MG63 (cell line): ENCODE measurements at regions not wholly inside any gene's neighbourhood (a gene's known extent, or its start where the extent isn't known, plus 50 kb on each side); places are given as distances from the start of the nearest gene placed in this dataset.

ENCODE experiments used
- DNase-seq: peaks from one replicate; pipeline ENCODE4 v3.0.0-alpha.2; 2020
- H3K27me3 ChIP-seq: fragments of 250-450 bp; sonication (Bioruptor Pico); 2 replicates; pipeline ENCODE4 v1.5.1; 2020; ENCODE audit warnings: mild to moderate bottlenecking, moderate library complexity
- H3K36me3 ChIP-seq: fragments of 250-450 bp; sonication (Bioruptor Pico); 2 replicates; pipeline ENCODE4 v1.5.1; 2020; ENCODE audit warnings: mild to moderate bottlenecking, moderate library complexity
- H3K4me3 ChIP-seq: fragments of 250-450 bp; sonication (Bioruptor Pico); 2 replicates; pipeline ENCODE4 v1.5.1; 2020; ENCODE audit warnings: mild to moderate bottlenecking, moderate library complexity
- H3K9me3 ChIP-seq: fragments of 250-450 bp; sonication (Bioruptor Pico); 2 replicates; pipeline ENCODE4 v1.5.1; 2020; ENCODE audit warnings: mild to moderate bottlenecking, moderate library complexity

DNA sequence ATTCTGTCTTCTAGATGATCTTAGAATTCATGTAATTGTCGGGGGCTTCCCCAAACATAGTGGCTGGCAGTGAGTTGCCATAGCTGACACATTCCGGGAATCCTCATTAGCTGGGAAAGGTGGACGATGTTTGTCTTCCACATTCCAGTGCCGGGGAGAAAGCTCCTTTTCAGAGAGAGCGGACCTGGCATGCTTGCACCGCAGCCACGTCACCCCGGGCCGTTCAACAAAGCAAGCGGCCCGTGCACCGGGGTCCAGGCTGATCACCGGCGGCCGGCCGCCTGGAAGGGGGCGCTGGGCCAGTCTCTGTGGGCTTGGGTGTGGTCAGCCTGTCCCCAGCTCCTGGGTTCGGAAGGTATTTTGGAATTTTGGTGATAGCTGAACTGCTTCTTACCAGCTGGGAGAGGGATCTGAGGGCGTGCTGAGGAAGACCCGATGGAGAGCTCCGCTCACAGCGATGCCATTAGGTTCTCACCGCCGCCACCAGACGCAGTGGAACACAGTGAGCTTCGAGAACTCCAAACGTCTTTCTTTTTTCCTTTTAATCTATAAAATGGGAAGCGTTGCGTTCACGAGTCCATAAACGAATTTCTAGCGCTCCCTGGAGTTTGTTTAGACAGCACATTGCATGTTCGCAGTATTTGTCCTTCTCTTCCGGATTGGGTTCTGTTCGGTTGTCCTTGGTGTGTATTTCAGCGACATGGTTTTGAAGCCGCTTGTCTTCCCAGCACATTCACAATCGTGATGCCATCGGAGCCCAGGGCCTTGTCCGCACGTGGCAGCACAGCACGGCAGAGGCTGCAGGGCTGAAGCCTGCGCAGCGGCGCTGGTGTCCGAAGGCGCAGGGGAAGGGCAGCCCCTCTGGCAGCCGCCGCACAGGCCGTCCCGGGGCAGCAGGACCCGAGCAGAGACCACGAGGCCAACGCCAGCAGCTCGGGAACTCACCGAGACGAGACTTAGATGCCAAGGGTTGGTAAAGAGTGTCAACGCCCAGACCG lies 557.6 kb downstream of the QKI start:
- no peak overlapping the region for H3K4me3 ChIP-seq
- no peaks in the 10 kb centered on the region for H3K36me3 ChIP-seq
- no peaks in the 10 kb centered on the region for H3K27me3 ChIP-seq
- no peaks in the 10 kb centered on the region for H3K9me3 ChIP-seq
- no peak for DNase-seq

DNA sequence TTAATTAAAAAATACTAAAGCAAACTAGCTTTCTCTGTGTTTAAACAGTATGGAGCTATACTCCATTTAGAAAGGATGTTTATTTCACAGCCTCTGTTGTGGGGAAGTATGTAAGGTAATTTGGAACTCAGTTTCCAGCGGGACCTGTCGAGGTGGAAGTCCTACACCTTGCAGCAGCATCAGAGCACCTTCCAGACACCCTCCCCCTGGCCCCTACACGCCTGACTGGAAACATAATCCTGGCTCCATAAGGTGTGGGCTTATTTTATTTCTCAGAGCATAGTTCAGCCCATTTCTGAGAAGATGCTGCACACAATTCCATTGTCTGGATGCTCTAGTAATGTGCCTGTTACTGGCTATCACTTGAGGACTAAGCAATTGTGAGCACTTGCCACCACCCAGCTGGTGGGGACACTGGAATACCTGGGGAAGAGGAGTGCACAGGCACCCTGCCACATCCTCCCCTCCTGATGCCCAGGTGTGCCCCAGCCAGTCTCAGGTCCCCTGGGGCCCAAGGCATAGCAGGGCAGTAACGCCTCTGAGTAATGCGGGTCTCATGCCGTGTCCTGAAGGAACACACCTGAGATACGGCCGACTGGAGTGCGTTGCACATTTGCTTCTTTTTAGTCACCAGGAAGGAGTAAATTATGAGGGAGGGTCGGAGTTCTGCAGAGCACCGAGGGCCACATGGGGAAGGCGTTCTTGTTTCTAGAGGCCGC lies 556.5 kb downstream of the QKI start:
- no peak for DNase-seq
- H3K4me3 ChIP-seq: no peak overlapping the region
- H3K36me3 ChIP-seq: no peaks in the 10 kb centered on the region
- H3K27me3 ChIP-seq: no peaks in the 10 kb centered on the region
- H3K9me3 ChIP-seq: no peaks in the 10 kb centered on the region

DNA sequence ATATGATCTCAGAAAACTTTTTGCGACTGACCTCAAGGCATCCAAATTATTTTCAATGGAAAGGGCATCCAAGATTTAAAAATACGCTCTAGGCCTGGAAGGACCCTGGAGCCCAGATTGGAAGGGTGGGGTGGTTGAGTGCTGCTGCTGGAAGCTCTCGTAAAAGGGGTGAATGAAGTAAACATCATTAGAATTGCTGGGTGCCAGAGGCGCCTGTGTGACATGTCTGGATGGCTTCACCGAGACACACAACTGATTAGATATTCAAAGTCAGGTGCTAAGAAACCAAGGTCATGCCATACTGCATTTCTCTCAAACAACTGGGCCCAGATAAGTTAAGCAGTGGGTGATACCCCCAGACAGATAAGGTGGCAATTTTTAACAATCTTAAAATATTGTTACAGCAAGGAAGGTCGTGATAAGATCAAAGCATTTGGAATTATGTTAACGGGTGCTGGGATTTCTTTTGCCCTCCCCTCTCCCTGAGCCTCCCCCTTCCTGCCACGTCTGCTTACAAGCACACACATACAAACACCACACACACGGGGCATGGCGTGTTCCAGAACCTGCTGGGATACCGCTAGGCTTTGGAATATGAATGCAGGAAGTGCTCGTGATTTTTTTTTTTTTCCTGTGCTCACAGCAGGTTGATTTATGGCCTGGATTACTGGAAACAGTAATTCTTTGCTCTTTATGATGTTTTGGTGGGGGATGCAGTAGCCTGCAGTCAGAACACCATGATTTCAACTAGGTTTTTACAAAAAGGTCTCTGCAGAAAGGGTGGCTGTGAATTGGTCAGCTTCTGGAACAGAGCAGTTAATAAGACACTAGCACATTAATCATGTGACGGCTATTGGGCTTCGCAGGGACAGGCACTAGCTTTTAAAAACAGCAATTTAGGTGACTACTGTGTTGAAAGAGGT lies 551.2 kb downstream of the QKI start:
- H3K36me3 ChIP-seq: no peaks in the 10 kb centered on the region
- H3K9me3 ChIP-seq: no peaks in the 10 kb centered on the region
- no peak for DNase-seq
- H3K4me3 ChIP-seq: no peak overlapping the region
- no peaks in the 10 kb centered on the region for H3K27me3 ChIP-seq

DNA sequence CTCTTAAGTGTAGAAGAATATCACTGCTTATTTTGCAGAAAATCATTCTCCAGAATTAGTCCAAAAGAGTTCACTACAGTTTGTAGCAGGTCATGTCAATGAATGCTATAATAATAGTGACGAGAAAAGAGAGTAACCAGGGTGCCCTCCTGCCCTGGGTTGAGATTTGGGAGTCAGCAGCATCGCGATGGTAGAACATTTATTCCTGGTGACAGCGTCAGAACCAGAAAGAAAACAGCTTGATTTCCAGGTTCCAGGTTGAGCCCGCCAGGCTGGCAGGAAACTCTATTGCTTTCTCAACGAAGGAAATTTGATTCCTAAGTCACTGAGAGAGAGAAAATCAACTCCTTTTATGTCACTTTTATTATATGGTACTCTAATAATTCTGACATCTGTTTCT lies 550.3 kb downstream of the QKI start:
- H3K9me3 ChIP-seq: no peaks in the 10 kb centered on the region
- no peaks in the 10 kb centered on the region for H3K36me3 ChIP-seq
- no peak overlapping the region for H3K4me3 ChIP-seq
- H3K27me3 ChIP-seq: no peaks in the 10 kb centered on the region
- DNase-seq: no peak

DNA sequence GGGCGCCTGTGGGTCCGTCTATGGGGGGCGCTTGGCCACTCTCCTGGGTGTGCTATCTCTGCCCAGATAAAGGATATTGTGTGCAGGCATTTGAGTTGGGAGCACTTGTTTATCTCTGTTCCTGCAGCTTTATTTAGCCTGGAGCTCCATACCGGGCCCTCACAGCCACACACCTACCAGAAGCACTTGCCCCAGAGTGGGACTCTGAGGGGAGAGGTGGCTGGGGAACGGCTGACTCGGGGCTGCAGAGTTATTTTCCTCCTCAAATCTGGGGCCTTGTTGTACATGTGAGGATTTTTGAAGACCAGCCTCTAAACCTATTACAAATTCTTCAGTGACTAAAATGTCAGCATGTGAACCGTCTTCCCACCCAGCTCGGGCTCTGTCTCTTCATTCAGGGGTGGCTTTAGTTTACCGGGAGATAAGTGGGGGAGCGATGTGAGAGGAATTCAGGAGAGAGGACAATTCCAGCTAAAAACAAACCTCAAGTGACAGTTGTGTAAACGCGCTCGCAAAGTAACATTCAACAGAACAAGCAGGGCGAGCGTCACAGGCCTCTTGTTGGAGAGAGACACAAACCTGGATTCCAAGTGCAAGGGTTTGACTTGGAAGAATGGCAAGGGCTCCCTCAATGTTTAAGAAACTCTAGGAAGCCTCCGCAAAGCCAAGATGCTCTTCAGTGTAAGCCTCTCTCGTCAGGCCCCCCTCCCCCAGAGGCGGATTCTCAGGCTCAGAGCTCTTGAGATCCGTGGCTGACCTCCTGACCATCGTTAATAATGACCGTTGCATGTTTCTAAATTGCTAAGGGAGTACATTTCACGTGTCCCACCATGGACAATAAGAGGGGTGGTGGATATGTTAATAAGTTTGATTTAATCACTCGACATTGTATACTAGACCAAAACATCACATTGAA lies 548.9 kb downstream of the QKI start:
- H3K36me3 ChIP-seq: no peaks in the 10 kb centered on the region
- H3K9me3 ChIP-seq: no peaks in the 10 kb centered on the region
- no peak for DNase-seq
- H3K4me3 ChIP-seq: no peak overlapping the region
- no peaks in the 10 kb centered on the region for H3K27me3 ChIP-seq

DNA sequence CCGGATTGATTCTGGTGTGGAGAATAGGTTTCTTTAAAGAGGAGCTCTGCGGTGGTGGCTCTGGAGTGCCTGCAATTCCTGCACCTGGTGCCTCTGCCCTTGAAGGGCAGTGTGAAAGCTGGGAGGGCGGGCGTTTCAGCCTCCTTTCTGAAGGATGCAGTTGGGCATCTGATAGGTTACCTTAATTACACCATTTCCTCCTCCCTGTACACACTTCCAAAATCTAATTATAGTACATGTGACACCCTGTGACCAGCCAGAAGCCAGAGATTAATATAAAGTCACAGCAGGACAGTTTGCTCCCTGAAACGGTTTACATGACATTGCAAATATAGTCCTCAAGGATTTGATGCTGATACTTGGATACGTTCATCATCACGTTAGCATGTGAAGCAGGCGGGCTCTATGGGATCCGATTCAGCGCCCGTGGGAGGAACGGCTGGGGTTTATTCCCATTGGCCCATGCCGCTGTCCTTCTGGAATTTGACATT lies 548.2 kb downstream of the QKI start:
- no peak for DNase-seq
- no peak overlapping the region for H3K4me3 ChIP-seq
- no peaks in the 10 kb centered on the region for H3K36me3 ChIP-seq
- no peaks in the 10 kb centered on the region for H3K27me3 ChIP-seq
- H3K9me3 ChIP-seq: no peaks in the 10 kb centered on the region

DNA sequence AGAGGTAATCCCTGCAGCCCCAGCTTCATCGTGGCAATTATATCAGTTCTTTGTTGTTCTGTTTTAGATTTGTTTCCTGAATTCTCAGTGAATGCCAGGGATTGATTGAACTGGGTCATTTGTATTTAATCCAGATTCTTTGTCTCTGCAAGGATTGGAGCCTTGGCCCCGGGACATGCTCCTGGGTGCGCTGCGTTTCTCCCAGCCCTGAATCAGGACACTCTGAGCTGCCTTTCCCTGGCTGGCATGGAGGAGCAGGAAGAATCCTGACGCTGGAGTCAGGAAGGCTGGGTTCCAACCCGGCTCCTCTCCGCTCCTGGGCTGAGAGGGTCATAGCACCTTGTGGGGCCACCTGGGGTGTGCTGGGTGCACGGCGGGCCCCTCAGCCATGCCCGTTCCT lies 545.6 kb downstream of the QKI start:
- Histone ChIP-seq H3K36me3 (no peaks in the 10 kb centered on the region), H3K27me3 (no peaks in the 10 kb centered on the region), H3K9me3 (no peaks in the 10 kb centered on the region), H3K4me3 (no peak overlapping the region)
- DNase-seq: no peak

DNA sequence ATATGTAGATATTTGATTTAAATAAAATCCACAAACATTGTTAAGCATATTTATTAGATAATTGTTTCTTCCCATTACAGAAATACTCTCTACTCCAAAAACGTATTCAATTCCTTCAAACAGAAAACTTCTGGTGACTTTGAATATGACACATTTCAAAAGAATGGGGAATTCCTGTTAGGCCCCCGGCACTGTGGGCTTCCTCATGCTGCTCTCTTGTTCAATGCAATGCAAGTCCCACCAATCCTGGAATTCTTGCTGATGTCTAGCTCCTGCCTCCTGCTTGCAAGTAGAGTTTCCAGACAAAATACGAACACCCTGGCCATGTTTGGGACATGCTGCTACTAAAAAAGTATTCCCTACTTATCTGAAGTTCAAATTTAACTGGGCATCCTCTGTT lies 544.1 kb downstream of the QKI start:
- Histone ChIP-seq H3K36me3 (no peaks in the 10 kb centered on the region), H3K27me3 (no peaks in the 10 kb centered on the region), H3K4me3 (no peak overlapping the region), H3K9me3 (no peaks in the 10 kb centered on the region)
- DNase-seq: no peak

DNA sequence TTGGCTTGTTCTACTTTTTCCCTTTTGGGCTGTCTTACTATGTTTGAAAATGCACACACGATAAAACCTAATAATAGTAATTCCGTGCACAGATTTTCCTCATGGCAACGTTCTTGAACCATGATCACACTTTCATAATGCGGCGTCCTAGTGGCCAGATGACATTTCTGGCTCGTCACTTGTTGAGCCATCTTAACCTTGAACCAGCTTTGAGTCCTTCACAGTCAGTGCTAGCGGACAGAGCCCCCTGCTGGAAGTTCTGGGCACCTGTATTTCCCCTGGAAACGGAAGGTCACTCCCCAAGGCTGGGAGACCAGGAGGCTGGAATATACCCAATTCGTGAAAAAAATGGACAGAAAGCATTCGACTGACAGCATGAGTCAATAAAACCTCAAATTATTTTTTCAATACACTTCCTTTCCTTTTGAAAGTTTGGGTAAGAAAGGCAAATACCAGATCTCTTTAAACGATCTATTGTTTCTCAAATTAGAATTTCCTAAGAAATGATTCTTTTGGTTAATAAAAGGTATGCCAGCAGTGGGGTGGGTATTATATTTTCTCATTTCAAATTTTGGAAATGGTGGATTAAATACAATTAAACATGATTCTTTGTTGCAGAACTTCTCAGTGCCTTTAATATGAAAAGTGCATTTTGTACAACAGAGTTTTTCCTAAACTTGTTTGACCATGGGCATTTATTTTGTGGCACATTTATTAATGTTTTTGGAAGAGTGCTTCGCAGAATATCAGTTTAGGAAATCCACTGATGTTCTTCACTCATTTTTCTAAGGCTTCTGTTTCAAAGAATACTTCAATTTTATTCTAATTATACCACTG lies 542.3 kb downstream of the QKI start:
- DNase-seq: peak; percentile 57
- H3K27me3 ChIP-seq: no peaks in the 10 kb centered on the region
- no peak overlapping the region for H3K4me3 ChIP-seq
- H3K9me3 ChIP-seq: no peaks in the 10 kb centered on the region
- H3K36me3 ChIP-seq: no peaks in the 10 kb centered on the region

DNA sequence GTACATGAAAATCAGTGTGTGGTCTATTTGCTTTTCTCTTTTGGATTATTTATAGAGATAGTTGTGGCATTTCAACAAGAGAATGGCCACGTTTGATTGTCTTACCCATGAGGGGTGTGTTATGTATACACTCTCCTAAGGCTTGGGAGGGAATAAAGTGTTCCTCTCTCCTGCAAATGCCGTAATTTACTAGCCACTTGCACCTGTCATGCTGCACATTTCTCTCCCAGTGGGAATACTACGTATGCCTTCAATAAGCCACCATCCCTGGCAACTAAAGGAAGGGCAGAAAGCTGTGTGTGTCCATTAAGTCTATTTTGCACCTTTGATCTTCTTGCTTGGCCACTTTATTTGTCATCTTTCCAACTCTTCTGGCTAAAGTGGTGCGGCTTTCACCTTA lies 541.2 kb downstream of the QKI start:
- no peak for DNase-seq
- no peaks in the 10 kb centered on the region for H3K36me3 ChIP-seq
- H3K9me3 ChIP-seq: no peaks in the 10 kb centered on the region
- H3K27me3 ChIP-seq: no peaks in the 10 kb centered on the region
- H3K4me3 ChIP-seq: no peak overlapping the region

DNA sequence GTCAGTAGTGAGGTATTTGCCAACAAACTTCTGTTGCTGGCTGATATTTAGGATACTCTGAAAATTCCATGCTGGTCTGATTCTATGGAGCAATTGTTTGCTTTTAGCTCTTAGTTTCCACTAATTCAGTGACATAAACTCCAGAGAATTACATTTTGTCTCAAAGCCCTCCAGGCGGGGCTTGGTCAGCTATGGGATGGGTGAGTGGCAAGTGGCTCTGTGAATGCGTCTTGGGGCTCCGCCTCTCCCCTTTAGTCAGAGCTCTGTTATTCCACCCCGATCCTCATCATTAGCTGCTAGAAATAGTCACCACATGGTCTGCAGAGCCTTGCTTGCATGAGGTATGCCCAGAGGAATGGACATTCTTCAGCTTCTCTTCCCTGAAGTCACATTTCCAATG lies 540.6 kb downstream of the QKI start:
- no peaks in the 10 kb centered on the region for H3K27me3 ChIP-seq
- H3K36me3 ChIP-seq: no peaks in the 10 kb centered on the region
- peak; percentile 21 for DNase-seq
- H3K4me3 ChIP-seq: no peak overlapping the region
- no peaks in the 10 kb centered on the region for H3K9me3 ChIP-seq

DNA sequence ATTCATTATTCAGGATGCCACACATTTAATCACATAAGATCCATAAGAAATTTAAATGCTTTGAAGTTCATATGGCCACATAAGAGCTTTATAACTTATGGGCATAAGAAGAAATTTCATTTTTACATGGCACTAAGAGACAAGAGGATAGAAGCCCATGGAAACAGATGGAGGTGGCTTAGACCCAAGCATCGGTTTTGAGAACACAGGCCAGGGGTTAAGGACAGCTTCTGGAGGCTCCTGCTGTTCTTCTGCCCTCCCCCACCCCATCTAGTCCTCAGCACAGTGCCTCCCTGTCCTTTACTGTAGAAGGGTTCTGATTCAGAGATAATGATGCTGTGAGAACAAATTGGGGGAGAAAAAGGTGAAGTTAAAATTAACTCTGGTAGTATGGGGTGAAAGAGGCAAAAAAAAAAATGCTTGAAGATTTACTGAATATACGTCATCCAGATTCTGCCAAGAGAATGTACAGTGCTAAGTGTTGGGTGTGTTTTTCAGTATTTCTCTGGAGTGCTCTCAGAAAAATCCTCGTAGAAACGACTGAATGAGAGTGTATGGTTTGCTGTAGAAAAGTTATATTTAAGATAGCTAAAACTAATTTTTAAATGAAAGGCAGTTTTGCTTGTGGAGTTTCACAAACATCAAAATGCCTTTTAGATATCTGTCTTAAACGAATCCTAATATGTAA lies 539.7 kb downstream of the QKI start:
- H3K4me3 ChIP-seq: no peak overlapping the region
- DNase-seq: no peak
- no peaks in the 10 kb centered on the region for H3K9me3 ChIP-seq
- H3K27me3 ChIP-seq: no peaks in the 10 kb centered on the region
- H3K36me3 ChIP-seq: no peaks in the 10 kb centered on the region

DNA sequence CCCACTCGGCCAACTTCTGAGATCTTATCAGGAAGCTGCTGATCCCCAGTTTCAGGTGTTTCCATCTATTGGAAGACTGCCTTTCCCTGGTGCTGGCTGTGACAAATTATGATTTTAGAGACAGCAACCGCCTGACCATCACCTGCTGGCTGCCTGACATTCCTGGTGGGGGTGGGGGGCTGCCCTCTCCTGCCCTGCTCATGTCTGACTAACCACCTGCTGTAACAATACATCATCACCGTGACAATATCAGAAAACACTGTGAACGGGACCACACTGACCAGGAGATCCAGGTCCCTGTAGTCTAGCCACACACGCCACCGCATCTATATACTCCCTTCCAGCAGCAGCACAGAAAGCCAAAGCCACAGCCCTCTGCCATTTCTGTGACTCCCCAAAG lies 537.5 kb downstream of the QKI start:
- H3K36me3 ChIP-seq: no peaks in the 10 kb centered on the region
- no peaks in the 10 kb centered on the region for H3K27me3 ChIP-seq
- DNase-seq: no peak
- no peak overlapping the region for H3K4me3 ChIP-seq
- no peaks in the 10 kb centered on the region for H3K9me3 ChIP-seq

DNA sequence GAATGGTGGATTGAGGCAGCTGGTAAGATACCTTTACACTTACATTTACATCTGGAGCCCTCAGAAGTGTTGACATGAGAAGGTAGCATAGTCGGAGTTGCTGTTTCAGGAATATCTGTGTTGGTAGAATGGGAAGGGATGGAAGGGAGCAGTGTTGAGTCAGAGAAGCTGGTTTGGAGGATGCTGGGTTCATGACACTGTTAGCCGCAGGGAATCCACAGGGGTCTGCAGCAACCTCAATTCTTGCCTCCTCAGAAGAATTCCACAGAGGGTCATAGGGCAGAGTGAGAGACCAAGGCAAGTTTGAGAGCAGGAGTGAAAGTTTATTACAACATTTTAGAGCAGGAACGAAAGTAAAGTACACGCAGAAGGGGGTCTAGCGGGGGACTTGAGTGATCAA lies 536.8 kb downstream of the QKI start:
- Histone ChIP-seq H3K36me3 (no peaks in the 10 kb centered on the region), H3K27me3 (no peaks in the 10 kb centered on the region), H3K9me3 (no peaks in the 10 kb centered on the region), H3K4me3 (no peak overlapping the region)
- DNase-seq: no peak

DNA sequence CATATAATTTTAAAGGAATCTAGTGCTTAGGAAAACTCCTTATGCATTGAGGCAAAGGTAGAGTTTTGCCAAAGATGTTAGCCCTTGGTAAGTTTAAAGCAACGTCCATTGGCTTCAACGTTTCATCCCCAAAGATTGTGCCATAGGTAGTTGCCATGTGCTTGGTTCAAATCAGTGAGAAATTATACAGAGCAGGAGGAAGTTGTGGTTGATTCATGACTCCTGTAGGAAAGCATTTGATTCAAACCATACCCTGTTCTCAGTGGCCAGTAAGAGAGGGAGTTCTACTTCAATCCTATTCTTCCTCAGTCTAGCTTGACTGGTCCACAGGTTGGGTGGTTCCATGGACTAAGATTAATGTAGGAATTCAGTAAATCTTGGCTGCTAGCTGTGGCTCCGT lies 535.6 kb downstream of the QKI start:
- Histone ChIP-seq H3K27me3 (no peaks in the 10 kb centered on the region), H3K36me3 (no peaks in the 10 kb centered on the region), H3K4me3 (no peak overlapping the region), H3K9me3 (no peaks in the 10 kb centered on the region)
- DNase-seq: no peak
